ENCODE measurements at regions not wholly inside any gene's neighbourhood (a gene's known extent, or its start where the extent isn't known, plus 50 kb on each side); places are given as distances from the start of the nearest gene placed in this dataset.

DNA sequence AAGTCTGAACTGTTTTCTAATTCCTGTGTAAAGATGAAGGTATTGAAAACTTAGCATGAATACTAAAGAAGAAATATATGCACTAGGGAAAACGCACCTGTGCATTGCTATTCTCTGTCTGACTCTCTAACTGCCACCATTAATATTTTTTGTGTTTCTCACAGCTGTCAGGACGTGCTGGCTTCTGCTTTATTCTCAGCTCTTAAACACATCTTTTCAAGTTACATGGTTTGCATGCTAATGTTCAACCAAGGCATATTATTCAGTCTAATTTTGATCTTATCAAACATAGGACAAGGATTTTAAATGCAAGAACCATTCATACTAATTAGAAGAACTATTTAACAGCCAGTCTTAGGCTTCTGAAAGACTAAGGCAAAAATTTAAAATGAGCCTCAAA, 187.4 kb downstream of the KLHL28 start:
- ChIA-PET POLR2A (no interaction called here), CTCF (ENCODE audit: low intra/inter-chr PET ratio, low total read pairs) (no interaction called here)
- no peaks in the 10 kb centered on the region for H3K27me3 ChIP-seq (ENCODE audit: control insufficient read depth in 1 of 2, insufficient read depth in 2 of 2, low read length in 2 of 2)
- 3% methylated on average over 2 of the region's 2 CpGs for WGBS (ENCODE audit: low lambda C conversion rate)
- no peak overlapping the region for H2AFZ ChIP-seq (ENCODE audit: low read length)
- no peaks in the 10 kb centered on the region for H3K36me3 ChIP-seq (replicated peaks in 1 of 2; ENCODE audit: control insufficient read depth in 1 of 2, insufficient read depth in 2 of 2, low read length in 2 of 2)
- intact Hi-C loops (cut with micrococcal nuclease; ENCODE audit: unreplicated experiment) (no loop called here), in situ Hi-C loops (cut with HindIII; ENCODE audit: extremely low pct_ligation_motif_present, low pct_unique_long_range_greater_than_20kb) (no loop called here)
- BruUV-seq (replicated peaks) = no TSS peak
- ATAC-seq = no peak
- H3K27ac ChIP-seq (ENCODE audit: extremely low read length, insufficient read depth, low read length) = no peak overlapping the region
- DNase-seq (ENCODE audit: low spot score) = no peak
- no peaks in the 10 kb centered on the region for H3K79me2 ChIP-seq (ENCODE audit: insufficient read depth, low read length)
- H3K4me1 ChIP-seq (ENCODE audit: insufficient read depth, low read length) = no peaks in the 10 kb centered on the region
- FAIRE-seq = no peak
- no peak overlapping the region for H3K4me2 ChIP-seq (ENCODE audit: low read depth, low read length)
- no peak overlapping the region for H3K4me3 ChIP-seq (replicated peaks in 1 of 3; ENCODE audit: insufficient read depth in 1 of 3, low read depth in 2 of 3, low read length in 3 of 3)
- TF ChIP-seq, protein P1, sequence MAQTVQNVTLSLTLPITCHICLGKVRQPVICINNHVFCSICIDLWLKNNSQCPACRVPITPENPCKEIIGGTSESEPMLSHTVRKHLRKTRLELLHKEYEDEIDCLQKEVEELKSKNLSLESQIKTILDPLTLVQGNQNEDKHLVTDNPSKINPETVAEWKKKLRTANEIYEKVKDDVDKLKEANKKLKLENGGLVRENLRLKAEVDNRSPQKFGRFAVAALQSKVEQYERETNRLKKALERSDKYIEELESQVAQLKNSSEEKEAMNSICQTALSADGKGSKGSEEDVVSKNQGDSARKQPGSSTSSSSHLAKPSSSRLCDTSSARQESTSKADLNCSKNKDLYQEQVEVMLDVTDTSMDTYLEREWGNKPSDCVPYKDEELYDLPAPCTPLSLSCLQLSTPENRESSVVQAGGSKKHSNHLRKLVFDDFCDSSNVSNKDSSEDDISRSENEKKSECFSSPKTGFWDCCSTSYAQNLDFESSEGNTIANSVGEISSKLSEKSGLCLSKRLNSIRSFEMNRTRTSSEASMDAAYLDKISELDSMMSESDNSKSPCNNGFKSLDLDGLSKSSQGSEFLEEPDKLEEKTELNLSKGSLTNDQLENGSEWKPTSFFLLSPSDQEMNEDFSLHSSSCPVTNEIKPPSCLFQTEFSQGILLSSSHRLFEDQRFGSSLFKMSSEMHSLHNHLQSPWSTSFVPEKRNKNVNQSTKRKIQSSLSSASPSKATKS (CRISPR knock-in tag; IDR thresholded peaks at IDR 0.05) = no peak
- TF ChIP-seq, protein P2, sequence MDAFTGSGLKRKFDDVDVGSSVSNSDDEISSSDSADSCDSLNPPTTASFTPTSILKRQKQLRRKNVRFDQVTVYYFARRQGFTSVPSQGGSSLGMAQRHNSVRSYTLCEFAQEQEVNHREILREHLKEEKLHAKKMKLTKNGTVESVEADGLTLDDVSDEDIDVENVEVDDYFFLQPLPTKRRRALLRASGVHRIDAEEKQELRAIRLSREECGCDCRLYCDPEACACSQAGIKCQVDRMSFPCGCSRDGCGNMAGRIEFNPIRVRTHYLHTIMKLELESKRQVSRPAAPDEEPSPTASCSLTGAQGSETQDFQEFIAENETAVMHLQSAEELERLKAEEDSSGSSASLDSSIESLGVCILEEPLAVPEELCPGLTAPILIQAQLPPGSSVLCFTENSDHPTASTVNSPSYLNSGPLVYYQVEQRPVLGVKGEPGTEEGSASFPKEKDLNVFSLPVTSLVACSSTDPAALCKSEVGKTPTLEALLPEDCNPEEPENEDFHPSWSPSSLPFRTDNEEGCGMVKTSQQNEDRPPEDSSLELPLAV (CRISPR knock-in tag; conservative IDR thresholded peaks at IDR 0.05; ENCODE audit: low read depth) = no peak
- TF ChIP-seq, protein P3, sequence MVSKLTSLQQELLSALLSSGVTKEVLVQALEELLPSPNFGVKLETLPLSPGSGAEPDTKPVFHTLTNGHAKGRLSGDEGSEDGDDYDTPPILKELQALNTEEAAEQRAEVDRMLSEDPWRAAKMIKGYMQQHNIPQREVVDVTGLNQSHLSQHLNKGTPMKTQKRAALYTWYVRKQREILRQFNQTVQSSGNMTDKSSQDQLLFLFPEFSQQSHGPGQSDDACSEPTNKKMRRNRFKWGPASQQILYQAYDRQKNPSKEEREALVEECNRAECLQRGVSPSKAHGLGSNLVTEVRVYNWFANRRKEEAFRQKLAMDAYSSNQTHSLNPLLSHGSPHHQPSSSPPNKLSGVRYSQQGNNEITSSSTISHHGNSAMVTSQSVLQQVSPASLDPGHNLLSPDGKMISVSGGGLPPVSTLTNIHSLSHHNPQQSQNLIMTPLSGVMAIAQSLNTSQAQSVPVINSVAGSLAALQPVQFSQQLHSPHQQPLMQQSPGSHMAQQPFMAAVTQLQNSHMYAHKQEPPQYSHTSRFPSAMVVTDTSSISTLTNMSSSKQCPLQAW (CRISPR knock-in tag; IDR thresholded peaks at IDR 0.05) = no peak
- TF ChIP-seq ZNF567 (CRISPR knock-in tag; IDR thresholded peaks at IDR 0.05; ENCODE audit: borderline replicate concordance) (no peak), ZC3H4 (CRISPR knock-in tag; IDR thresholded peaks at IDR 0.05; ENCODE audit: borderline replicate concordance) (no peak), KLF16 (CRISPR knock-in tag; IDR thresholded peaks at IDR 0.05) (no peak), SMAD9 (CRISPR knock-in tag; IDR thresholded peaks at IDR 0.05) (no peak), CBX2 (IDR thresholded peaks at IDR 0.05; ENCODE audit: low read depth, low read length) (no peak), CBX2 (CRISPR knock-in tag; IDR thresholded peaks at IDR 0.05; ENCODE audit: low read depth) (no peak)
- no peak overlapping the region for H3K9ac ChIP-seq (ENCODE audit: insufficient read depth, low read depth, low read length)
- H4K20me1 ChIP-seq (ENCODE audit: insufficient read depth, low read length) = no peaks in the 10 kb centered on the region
- H3K9me3 ChIP-seq (ENCODE audit: low read length) = no peaks in the 10 kb centered on the region

All from HepG2 (cell line).